OCI-M2 (cell line): ENCODE measurements at regions not wholly inside any gene's neighbourhood (a gene's known extent, or its start where the extent isn't known, plus 50 kb on each side); places are given as distances from the start of the nearest gene placed in this dataset.

ENCODE experiments used
- DNase-seq: peaks from one replicate; lab custom pipeline; 2025; ENCODE audit not compliant: unreplicated experiment; lab: John Stamatoyannopoulos, UW

GRCh38 chr13:30004204-30004603, 153.8 kb upstream of the UBL3 start:
- no peak for DNase-seq

DNA sequence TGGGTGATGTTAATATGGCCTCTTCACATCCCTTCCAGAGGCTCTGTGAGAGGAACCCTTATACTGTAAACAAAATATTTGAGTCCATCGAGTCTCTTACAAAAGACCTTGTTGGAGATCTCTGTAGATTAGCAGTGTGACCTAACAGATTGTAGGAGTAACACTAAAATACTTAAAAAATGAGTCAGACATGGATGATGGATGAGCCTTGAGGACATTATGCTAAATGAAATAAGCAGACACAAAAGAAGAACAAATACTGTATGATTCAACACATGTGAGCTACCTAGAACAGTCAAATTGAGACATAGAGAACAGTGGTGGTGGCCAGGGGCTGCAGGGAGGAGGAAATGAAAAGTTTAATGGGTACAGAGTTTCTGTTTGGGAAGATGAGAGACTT, 152.2 kb upstream of the UBL3 start:
- no peak for DNase-seq

DNA sequence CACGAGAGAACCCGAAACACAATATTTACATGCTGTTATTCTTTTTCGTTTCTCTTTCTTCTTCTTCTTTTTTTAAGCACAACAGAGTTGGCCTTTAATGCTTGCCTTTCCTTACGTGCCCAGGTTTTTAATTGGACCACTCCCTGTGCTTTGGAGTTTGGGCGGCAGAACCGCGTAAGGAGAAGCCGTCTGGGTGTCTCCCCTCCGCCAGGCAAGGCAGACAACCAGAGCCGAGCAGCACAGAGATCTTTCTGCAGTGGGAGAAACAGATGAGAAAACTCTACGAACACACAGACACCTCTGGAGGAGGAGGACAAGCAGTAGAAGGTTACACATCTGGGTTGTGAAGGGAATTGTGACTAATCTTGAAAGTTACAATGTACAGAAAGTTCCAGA, 150.0 kb upstream of the UBL3 start:
- no peak for DNase-seq

- DNase-seq: no peak
These were observed 149.3 kb upstream of the UBL3 start for GRCh38 chr13:29999492-30000369.

DNA sequence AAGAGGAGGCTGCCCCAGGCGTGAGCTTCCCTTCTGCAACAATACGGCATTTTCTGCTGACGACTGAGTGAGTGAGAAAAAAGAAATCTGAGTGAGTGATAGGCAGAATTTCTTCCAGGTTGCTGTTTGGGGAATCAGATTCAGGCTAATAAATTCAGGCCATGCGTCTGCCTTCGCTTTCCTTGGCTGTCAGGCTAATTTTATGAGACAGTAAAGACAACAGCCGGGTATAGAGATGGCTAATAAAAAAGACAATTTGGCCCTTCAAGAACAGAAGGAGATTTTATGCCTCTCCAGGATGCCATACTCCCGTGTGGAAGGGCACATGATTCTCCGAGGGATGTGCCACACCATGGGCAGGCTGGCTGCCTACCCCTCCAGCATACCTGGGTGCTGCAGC, 145.9 kb upstream of the UBL3 start:
- no peak for DNase-seq

- no peak for DNase-seq
These were observed 144.6 kb upstream of the UBL3 start for GRCh38 chr13:29994911-29995595.

DNA sequence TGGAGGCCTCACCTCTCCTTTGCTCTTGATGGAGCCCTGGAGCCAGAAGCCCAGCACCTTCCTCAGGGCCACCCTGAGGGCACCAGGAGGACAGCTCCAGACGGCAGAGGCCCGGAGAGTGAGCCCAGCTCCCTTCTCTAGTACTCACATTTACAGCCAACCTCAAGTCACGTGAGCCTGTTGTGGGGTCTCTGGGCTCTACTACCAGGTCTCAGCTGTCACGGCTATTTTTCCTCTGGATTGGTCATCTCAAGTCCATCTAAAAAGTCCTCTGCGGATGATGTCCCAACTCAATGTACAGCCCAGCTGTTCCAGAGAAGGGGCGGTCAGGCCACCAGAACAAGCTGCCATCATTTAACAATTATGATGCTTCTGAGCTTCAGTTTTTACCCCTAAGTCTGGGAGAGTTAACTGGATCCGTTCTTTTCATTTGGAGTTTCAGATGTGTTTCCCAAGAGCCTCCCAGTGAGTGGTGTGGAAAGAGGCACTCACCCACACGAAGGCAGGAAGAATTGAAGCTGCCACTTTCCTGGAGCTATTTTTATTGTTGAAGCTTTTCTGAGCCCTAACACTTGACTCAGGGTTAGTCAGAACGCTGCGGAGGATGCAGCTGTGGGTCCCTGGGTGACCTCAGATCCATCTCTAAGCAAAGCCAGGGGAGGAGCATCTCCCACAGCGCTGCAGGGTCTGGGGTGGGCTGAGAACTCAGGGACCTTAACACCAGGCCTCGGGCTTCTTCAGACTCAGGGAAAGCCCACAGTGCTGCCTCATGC, 143.5 kb upstream of the UBL3 start:
- DNase-seq: no peak

DNA sequence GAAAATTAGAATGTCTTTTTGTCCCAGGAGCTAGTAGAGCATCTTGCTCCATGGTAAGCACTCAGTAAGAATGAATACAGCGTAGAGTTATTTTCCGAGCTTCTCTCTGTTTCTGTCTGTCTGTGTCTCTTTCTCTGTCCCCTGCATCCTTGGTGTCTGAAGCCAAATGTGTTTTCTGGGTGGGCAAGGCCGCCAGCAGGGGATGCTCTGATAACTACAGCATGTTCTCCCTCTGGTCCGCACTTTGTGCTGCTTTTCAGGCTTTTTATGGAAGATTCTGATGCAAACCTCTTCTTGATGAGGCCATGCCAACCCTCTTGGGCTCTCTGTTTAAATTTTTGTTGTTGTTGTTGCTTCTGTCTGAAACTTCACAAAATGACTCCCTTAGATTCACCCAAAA, 142.8 kb upstream of the UBL3 start:
- DNase-seq: no peak

GRCh38 chr13:29991343-29991742, 140.9 kb upstream of the UBL3 start:
- no peak for DNase-seq

DNA sequence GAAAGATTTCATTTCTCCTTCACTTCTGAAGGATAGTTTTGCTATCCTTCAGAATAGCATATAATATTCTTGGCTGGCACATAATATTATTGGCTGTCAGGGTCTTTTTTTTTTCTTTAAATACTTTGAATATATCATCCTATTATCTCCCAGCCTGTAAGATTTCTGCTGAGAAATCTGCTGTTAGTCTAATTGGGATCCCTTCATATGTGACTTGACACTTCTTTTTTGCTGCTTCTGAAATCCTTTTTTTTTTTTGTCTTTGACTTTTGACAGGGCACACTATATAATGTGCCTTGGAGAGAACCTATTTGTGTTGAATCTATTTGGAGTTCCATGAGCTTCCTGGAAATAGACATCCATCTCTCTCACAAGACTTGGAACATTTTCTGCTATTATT, 136.9 kb upstream of the UBL3 start:
- no peak for DNase-seq

DNA sequence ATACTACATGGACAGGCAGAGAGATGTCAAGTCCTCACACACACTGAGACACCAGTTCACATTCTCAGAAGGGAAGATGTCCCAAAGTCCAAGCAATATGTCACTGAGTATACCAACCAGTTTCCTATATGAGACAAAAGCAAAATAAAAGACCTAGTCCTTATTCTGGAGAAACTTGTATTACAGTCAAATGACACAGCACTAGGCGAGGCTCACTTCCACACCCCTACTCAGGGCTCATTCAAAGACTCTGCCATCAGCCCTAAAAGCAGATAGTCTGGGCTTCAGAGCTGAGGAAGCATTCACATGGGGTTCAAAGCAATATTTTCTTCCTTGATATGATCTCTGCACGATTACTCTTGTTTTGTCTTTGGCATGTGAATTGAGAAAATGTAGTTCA, 129.9 kb upstream of the UBL3 start:
- no peak for DNase-seq

- no peak for DNase-seq
These were observed 127.8 kb upstream of the UBL3 start for GRCh38 chr13:29978211-29978610.

GRCh38 chr13:29977476-29978120, 127.2 kb upstream of the UBL3 start:
- no peak for DNase-seq

GRCh38 chr13:29976535-29976934, 126.1 kb upstream of the UBL3 start:
- no peak for DNase-seq

DNA sequence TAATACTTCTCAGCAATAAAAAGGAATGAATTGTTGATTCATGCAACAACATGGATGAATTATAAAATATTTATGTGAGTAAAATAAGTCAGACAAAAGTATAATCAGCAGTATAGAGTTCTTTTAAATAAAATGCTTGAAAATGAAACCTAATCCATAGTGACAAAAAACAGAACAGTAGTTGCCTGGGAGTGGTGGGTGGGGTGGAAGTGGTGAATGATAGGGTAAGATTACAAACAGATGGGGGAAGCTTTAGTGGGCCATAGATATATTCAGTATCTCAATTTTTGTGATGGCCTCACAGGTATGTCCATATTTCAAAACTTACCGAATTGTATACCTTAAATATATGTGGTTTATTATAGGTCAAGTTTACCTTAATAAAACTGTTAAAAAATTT, 124.9 kb upstream of the UBL3 start:
- no peak for DNase-seq

DNA sequence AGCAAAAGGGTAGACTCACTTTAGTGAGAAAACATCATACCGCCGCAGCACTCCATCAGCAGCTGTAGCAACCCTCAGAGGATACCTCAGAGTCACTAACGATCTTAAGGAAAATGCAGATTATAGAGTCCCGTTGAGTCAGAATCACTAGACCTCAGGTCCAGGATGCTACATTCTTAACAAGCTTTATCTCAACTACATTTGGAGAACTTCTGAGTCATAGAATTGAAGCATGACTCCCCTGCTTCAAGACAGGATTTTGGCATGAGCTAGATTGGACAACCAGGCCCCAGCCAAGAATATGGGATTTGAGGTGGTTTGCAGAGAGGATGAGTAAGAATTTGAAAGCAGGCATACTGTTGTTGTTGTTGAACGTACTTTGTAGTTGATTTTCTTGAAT, 118.9 kb upstream of the UBL3 start:
- DNase-seq: no peak

- DNase-seq: no peak
These were observed 113.9 kb upstream of the UBL3 start for GRCh38 chr13:29964181-29964845.

- no peak for DNase-seq
These were observed 112.7 kb upstream of the UBL3 start for GRCh38 chr13:29963089-29963488.

- no peak for DNase-seq
These were observed 110.7 kb upstream of the UBL3 start for GRCh38 chr13:29961036-29961670.

- no peak for DNase-seq
These were observed 109.2 kb upstream of the UBL3 start for GRCh38 chr13:29959603-29960002.
